Large intestine (tissue), 3 donors: ENCODE measurements at regions not wholly inside any gene's neighbourhood (a gene's known extent, or its start where the extent isn't known, plus 50 kb on each side); places are given as distances from the start of the nearest gene placed in this dataset.
A peak's percentile ranks its signal among the peaks of the same experiment; 100 is the strongest.
"Not testable (repeated sequence)": the region's sequence is repeated elsewhere in the genome, so short reads cannot be mapped to it uniquely, and the experiment has no call there.

ENCODE experiments used
- DNase-seq, 2 donors: peaks; one replicate each; pipeline versions ENCODE4 v3.0.0 to v3.0.0-alpha.2; 2013
- H3K27ac ChIP-seq: one replicate; pipeline ENCODE4 v1.5.1; 2013; ENCODE audit warnings: low read length
- H3K27me3 ChIP-seq: 2 replicates; pipeline ENCODE4 v1.6.1; 2013; ENCODE audit warnings: low read length; ENCODE audit not compliant: control insufficient read depth, insufficient read depth
- H3K36me3 ChIP-seq: 2 replicates; pipeline ENCODE4 v1.6.1; 2013; ENCODE audit warnings: low read length; ENCODE audit not compliant: control insufficient read depth, insufficient read depth
- H3K4me1 ChIP-seq: one replicate; pipeline ENCODE4 v1.6.1; 2013; ENCODE audit warnings: low read length; ENCODE audit not compliant: control insufficient read depth, insufficient read depth
- H3K4me3 ChIP-seq: one replicate; pipeline ENCODE4 v1.5.1; 2013; ENCODE audit warnings: low read length
- H3K9me3 ChIP-seq: one replicate; pipeline ENCODE4 v1.6.1; 2013; ENCODE audit warnings: mild to moderate bottlenecking, low read depth, low read length, moderate library complexity; ENCODE audit not compliant: control insufficient read depth
- WGBS: methylation state at CpG from one replicate; pipeline ENCODE4 v1.1.5; 2013; ENCODE audit warnings: low lambda C conversion rate; ENCODE audit not compliant: insufficient coverage; 5-methylcytosine and 5-hydroxymethylcytosine counted together

DNA sequence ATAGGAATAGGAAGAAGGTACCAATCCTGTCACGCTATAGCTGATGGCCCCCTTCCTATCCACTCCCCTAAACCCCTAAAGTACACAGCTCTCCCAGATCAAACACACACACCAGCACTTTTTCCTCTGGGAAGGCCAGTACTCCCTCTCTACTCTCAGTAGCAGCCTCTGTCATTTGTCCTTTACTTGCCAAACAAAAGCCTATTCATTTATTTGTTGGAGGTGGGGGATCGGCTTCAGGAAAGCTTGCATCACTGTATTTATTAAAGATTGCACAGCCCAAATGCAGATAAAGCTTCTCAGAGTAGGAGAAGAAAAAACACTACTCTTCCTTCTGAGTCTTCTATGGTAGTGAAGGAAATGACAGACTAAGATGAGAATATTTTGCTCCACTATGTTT lies 429.7 kb upstream of the RASGRP1 start:
- WGBS: no CpG with 5 or more reads among the region's 2 CpGs

DNA sequence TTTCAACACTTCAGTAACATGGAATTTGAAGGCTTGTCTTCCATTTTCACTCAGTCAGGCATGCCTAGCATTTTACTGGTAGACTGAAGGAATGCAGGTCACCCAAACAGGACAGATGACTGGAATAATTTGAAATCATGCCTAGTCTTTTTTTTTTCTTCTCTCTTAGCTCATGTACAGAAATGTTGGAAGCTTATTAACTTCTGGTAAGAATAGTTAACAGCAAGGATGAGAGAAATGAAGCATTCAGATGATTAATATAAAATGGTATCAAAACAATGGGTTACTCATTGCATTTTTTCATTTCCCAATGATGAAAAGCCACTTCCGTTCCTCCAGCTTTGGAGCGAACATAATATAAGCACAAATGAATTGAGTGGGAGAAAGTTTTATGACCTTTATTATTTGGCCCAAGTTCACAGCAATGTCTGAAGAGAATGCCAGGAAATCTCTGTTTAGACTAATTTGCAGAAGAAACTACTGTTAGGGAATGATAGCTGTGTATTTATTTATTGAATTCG lies 431.6 kb upstream of the RASGRP1 start:
- Histone ChIP-seq H3K36me3 (no peaks in the 10 kb centered on the region), H3K4me1 (no peaks in the 10 kb centered on the region), H3K4me3 (no peak overlapping the region), H3K27ac (no peak overlapping the region), H3K9me3 (no peaks in the 10 kb centered on the region), H3K27me3 (no peaks in the 10 kb centered on the region)
- peak; percentile 4 to 18 for DNase-seq
- no CpG with 5 or more reads among the region's 3 CpGs for WGBS

More for the DNA sequence above, 429.7 kb upstream of the RASGRP1 start:
- H3K27me3 ChIP-seq: no peaks in the 10 kb centered on the region
- no peaks in the 10 kb centered on the region for H3K4me1 ChIP-seq
- no peaks in the 10 kb centered on the region for H3K36me3 ChIP-seq
- H3K4me3 ChIP-seq: no peak overlapping the region
- no peak for DNase-seq
- H3K9me3 ChIP-seq: no peaks in the 10 kb centered on the region
- H3K27ac ChIP-seq: no peak overlapping the region

DNA sequence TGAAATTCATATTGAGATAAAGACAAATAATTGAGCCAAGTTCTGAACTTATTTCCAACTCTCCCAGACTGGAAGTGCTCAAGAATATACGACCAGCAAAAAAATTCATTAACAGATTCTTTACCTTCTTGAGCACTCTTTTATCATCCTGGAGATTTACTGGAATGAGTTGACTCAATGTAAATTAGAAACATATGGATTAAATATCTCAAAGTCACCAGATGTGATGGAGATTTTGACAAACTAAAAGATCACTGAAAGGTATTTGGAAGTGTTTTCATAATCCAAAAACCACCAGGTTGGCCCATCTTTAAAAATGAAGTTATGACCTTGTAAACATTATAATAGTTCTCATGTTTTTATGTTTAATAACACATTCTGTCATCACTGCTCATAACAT lies 433.2 kb upstream of the RASGRP1 start:
- no peak for DNase-seq
- 83% methylated on average over 1 of the region's 1 CpG for WGBS
- no peaks in the 10 kb centered on the region for H3K27me3 ChIP-seq

DNA sequence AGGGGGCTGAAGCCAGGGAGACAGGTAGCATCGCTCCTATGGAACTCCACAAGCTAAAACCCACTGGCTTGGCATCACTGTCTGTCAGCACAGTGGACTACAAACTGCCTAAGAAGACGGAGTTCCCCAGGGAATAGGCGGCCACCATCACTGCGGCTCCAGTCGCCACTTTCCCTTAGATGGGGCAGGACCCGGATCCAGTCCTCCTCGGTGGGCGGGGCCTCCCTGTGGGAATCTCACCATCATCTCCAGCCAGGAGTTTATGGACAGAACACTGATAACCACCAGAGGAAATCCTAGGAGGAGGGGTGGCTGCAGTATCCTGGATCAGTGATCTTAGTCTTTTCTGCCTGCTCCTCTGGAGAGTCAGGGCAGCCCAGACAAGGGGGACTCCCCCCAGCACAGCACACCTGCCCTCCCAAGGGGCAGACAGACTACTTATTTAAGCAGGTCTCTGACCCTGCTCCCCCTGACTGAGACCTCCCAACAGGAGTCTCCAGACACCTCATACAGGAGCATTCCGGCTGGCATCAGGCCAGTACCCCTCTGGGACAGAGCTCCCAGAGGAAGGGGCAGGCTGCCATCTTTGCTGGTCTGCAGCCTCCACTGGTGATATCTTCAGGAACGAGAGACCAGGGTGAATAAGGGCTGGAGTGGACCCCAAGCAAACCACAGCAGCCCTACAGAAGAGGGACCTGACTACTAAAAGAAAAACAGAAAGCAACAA lies 435.6 kb upstream of the RASGRP1 start:
- H3K4me3 ChIP-seq: no peak overlapping the region
- no peaks in the 10 kb centered on the region for H3K9me3 ChIP-seq
- H3K27me3 ChIP-seq: no peaks in the 10 kb centered on the region
- H3K27ac ChIP-seq: no peak overlapping the region
- DNase-seq: no peak
- WGBS: 100% methylated on average over 1 of the region's 10 CpGs
- no peaks in the 10 kb centered on the region for H3K4me1 ChIP-seq
- H3K36me3 ChIP-seq: no peaks in the 10 kb centered on the region

More for the DNA sequence above, 433.2 kb upstream of the RASGRP1 start:
- Histone ChIP-seq H3K4me3 (no peak overlapping the region), H3K27ac (no peak overlapping the region), H3K9me3 (no peaks in the 10 kb centered on the region), H3K4me1 (no peaks in the 10 kb centered on the region), H3K36me3 (no peaks in the 10 kb centered on the region)

DNA sequence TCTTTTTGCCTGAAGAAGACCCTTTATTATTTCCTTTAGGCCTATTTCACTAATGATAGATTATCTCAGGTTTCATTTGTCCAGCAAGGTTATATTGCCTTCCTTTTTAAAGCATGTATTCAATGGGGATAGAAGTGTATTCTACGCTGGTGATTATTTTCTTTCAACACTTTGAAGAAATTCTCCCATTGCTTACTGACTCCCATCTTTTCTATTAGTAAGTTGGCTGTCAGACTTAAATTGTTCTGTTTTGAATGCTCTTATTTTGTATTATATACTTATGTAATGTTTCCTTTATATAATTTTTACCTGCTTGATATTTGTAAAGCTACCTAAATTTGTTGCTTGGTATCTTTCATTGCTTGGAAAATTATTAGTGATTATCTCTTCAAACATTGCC lies 445.1 kb upstream of the RASGRP1 start:
- Histone ChIP-seq H3K4me1 (no peaks in the 10 kb centered on the region), H3K4me3 (no peak overlapping the region), H3K27me3 (no peaks in the 10 kb centered on the region), H3K27ac (no peak overlapping the region), H3K36me3 (no peaks in the 10 kb centered on the region), H3K9me3 (peaks cover 3% of the 10 kb centered on the region)
- 83% methylated on average over 1 of the region's 1 CpG for WGBS
- DNase-seq: no peak

DNA sequence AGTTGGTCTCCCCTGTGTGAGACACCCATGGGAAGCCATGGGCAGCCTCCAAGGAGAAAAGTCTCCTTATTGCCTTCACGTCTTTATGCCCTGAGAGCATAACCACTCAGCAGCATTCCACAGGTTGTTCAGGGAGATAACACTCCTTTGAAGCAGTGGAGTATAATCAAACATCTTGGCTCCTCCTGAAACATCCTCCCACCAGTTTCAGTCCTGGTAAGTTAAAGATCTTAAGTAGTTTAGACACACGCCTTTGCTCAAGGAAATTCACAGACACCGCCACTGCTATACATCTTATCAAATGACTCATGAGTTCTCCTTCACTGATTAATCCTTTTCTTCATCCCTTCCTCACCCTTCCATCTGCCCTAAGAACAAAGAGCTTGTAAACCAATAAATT lies 446.5 kb upstream of the RASGRP1 start:
- not testable (repeated sequence) for H3K27ac ChIP-seq, H3K4me3 ChIP-seq, H3K9me3 ChIP-seq, H3K36me3 ChIP-seq, DNase-seq, H3K27me3 ChIP-seq, H3K4me1 ChIP-seq
- no CpG with 5 or more reads among the region's 3 CpGs for WGBS

DNA sequence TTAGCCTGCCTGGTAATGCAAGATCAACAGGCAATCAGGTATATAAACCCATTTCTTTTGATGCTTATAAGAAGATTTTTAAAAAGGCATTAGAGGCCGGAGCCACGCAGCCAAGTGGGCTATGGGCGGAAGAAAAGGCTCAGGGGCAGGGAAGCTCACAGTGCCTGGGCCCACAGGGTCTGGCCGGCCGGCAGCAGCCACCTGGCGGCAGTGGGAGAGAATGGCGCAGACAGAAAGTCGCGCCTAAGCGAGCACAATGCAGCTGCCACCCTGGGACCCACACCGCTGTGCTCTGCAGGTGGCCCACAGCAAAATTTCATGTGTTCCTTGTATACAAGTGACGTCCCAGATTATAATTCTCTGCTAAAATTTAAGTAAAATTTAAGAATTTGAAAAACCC lies 448.6 kb upstream of the RASGRP1 start:
- H3K36me3 ChIP-seq: no peaks in the 10 kb centered on the region
- H3K4me1 ChIP-seq: no peaks in the 10 kb centered on the region
- no peaks in the 10 kb centered on the region for H3K27me3 ChIP-seq
- peaks cover 3% of the 10 kb centered on the region for H3K9me3 ChIP-seq
- no peak overlapping the region for H3K27ac ChIP-seq
- no CpG with 5 or more reads among the region's 12 CpGs for WGBS
- H3K4me3 ChIP-seq: no peak overlapping the region
- no peak for DNase-seq

DNA sequence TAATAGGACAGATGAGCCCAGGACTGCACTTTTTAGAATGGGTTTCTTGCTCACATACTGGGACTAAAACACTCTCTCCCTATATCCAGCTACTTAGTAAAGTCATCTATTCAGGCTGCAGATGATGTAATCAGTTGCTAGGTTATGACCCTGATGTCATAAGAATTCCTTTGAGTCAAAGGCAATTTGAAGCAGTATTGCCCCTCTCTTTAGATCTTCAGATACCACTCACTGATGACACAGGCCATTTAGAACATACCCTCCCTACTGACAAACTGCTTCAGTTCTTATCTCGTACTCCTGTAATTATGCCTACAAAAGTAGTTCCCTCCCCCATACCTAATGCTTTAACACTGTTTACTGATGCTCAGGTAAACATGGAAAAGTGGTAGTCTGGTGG lies 450.1 kb upstream of the RASGRP1 start:
- H3K9me3 ChIP-seq: peaks cover 3% of the 10 kb centered on the region
- no peak for DNase-seq
- H3K36me3 ChIP-seq: no peaks in the 10 kb centered on the region
- H3K27me3 ChIP-seq: no peaks in the 10 kb centered on the region
- no peaks in the 10 kb centered on the region for H3K4me1 ChIP-seq
- no CpG with 5 or more reads among the region's 1 CpG for WGBS
- no peak overlapping the region for H3K27ac ChIP-seq
- no peak overlapping the region for H3K4me3 ChIP-seq

DNA sequence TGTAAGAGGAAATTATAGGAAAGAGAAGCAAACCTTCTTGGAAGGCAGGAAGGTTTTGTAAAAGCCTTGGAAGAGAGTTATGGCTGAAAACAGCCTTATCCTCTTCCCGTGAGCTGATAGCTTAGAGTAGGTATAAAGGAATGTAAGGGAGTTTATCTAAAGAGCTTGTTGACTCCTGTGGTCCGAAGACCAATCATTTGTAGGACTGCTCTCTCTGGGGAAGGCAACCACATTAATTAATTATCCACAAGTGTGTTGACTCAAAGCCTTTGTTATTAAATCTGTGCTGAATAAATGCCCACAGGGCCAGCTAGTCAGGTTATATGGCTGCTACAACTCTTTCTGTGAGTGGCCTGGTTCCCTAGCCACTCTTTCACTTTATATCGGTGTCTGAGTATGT lies 452.1 kb upstream of the RASGRP1 start:
- WGBS: no CpG with 5 or more reads among the region's 3 CpGs
- no peaks in the 10 kb centered on the region for H3K4me1 ChIP-seq
- H3K4me3 ChIP-seq: no peak overlapping the region
- no peak overlapping the region for H3K27ac ChIP-seq
- no peak for DNase-seq
- H3K36me3 ChIP-seq: no peaks in the 10 kb centered on the region
- no peaks in the 10 kb centered on the region for H3K27me3 ChIP-seq
- no peaks in the 10 kb centered on the region for H3K9me3 ChIP-seq

DNA sequence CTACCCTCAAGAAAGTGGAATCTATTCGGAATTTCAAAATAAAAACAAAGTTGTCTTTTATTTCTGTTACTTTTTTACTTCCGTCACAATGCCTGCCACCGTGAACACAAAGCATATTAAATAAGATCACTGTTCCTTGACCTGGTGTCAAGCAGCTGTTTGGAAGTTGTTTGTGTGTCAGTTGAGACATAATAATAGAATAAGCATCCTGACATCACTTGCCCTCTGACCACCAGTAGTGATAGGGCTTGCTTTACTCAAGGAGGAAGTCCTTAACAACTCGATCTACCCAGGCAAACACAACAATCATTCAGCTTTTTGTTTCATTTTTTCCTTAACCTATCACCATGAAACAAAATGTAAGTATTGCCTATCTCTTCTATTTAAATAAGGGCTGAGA lies 454.4 kb upstream of the RASGRP1 start:
- Histone ChIP-seq H3K4me3 (no peak overlapping the region), H3K27ac (no peak overlapping the region), H3K9me3 (no peaks in the 10 kb centered on the region), H3K36me3 (no peaks in the 10 kb centered on the region), H3K4me1 (no peaks in the 10 kb centered on the region), H3K27me3 (no peaks in the 10 kb centered on the region)
- no peak for DNase-seq
- WGBS: 64% methylated on average over 2 of the region's 4 CpGs

DNA sequence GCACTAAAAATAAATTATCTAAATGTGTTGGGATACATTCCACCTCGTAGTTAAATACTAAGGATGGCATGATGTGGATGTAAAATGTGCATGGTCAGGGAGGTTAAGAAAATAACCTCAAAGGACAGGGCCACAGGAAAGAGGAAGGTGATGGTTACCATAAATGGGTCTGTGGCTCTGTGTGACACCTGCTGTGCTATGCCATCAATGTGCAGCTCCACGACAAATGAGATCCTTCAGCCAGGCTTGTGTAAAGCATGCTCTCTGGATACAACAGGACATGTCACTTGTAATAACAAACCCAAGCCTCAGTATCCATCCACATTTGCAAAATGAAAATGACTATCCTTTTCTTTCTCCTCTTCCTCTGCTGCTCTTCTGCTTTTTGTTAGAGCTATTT lies 456.7 kb upstream of the RASGRP1 start:
- Histone ChIP-seq H3K9me3 (no peaks in the 10 kb centered on the region), H3K4me1 (no peaks in the 10 kb centered on the region), H3K36me3 (no peaks in the 10 kb centered on the region), H3K4me3 (no peak overlapping the region), H3K27ac (no peak overlapping the region), H3K27me3 (no peaks in the 10 kb centered on the region)
- no peak for DNase-seq
- WGBS: 78% methylated on average over 1 of the region's 2 CpGs
